GM12864 (cell line): ENCODE measurements at regions not wholly inside any gene's neighbourhood (a gene's known extent, or its start where the extent isn't known, plus 50 kb on each side); places are given as distances from the start of the nearest gene placed in this dataset.

Experiments
- DNase-seq: peaks from one replicate; pipeline ENCODE4 v3.0.0-alpha.2; 2011; ENCODE audit warnings: low read depth
- H3K4me3 ChIP-seq: 2 replicates; pipeline ENCODE4 v1.5.1; 2011; ENCODE audit warnings: mild to moderate bottlenecking, low read depth, low read length, control low read depth
- CTCF ChIP-seq: IDR thresholded peaks from 2 replicates; pipeline ENCODE4 v1.5.1; 2011; ENCODE audit warnings: low read depth, mild to moderate bottlenecking, moderate library complexity, low read length, control low read depth, inconsistent platforms; ENCODE audit errors: missing control alignments

- no peak for DNase-seq
- TF ChIP-seq CTCF: no peak
- no peak overlapping the region for H3K4me3 ChIP-seq
These were observed 178.6 kb downstream of the AACS start for GRCh38 chr12:125243811-125244210.

GRCh38 chr12:125244338-125244737, 179.1 kb downstream of the AACS start:
- TF ChIP-seq CTCF: no peak
- no peak for DNase-seq
- no peak overlapping the region for H3K4me3 ChIP-seq

- TF ChIP-seq CTCF: no peak
- no peak overlapping the region for H3K4me3 ChIP-seq
- no peak for DNase-seq
These were observed 180.6 kb downstream of the AACS start for GRCh38 chr12:125245581-125246557.

GRCh38 chr12:125247477-125247876, 182.2 kb downstream of the AACS start:
- DNase-seq: no peak
- no peak for TF ChIP-seq CTCF
- no peak overlapping the region for H3K4me3 ChIP-seq

GRCh38 chr12:125249066-125249824, 184.0 kb downstream of the AACS start:
- no peak for DNase-seq
- no peak for TF ChIP-seq CTCF
- no peak overlapping the region for H3K4me3 ChIP-seq

GRCh38 chr12:125249932-125250331, 184.7 kb downstream of the AACS start:
- DNase-seq: no peak
- TF ChIP-seq CTCF: no peak
- H3K4me3 ChIP-seq: no peak overlapping the region
